ENCODE measurements at regions not wholly inside any gene's neighbourhood (a gene's known extent, or its start where the extent isn't known, plus 50 kb on each side); places are given as distances from the start of the nearest gene placed in this dataset.
A peak's percentile ranks its signal among the peaks of the same experiment; 100 is the strongest.
"Not testable (repeated sequence)": the region's sequence is repeated elsewhere in the genome, so short reads cannot be mapped to it uniquely, and the experiment has no call there.

DNA sequence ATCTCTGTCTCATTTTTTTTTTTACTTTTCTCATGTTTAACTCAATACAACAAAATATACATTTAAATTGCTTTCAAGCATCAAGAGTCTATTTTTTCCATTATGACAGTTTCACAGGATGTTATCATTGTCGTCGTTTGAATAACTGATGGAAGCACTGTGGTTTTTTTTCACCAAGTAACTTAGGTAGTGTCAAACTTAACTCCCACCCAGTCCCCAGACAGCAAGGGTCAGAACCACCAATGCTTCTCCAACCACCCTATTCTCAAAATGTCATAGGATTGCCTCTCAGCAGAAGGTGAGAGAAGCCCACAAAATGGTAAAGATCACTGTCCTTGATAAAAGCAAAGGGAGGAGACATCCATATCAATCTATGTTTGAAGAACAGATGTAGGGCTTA, 339.4 kb downstream of the SFMBT2 start:
- no peak for DNase-seq
- intact Hi-C loops (cut with DNase I), result no loop called here

DNA sequence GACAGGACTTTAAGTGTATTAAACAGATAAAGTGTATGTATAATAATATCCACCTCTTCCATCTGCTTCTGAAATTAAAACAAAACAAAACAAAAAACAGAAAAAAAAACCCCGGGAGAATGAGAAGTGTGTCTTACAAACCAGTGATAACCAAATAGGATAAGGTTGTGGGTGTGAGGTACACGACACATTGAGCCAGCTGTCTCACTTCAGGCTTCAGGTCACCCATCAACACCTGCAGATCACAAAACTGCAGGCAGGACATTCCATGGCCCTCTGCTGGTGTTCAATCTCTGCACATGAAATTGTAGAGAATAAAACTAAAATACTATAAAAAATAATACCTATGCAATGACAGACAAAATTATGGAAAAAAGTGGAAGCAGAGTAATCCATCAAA, 339.9 kb downstream of the SFMBT2 start:
- DNase-seq, result no peak
- intact Hi-C loops (cut with DNase I), result no loop called here

DNA sequence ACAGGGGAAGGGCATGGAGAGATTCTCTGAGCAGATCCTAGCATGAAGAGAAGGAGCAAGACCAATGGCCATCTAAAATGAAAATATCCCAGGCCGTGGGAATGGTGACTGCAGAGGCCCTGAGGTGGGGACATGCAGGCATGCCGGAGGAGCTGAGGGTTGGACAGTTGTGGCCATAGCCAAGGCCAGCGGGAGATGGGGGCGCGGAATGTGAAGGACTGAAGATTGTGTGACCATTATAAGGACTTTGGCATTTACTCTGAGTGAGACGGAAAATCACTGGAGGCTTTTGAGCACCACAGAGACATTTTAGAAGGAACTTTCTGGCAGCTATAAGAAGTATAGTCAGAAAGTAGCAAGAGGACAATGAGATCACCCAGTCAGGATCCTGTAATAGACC, 341.1 kb downstream of the SFMBT2 start:
- no peak for DNase-seq
- intact Hi-C loops (cut with DNase I), result no loop called here

DNA sequence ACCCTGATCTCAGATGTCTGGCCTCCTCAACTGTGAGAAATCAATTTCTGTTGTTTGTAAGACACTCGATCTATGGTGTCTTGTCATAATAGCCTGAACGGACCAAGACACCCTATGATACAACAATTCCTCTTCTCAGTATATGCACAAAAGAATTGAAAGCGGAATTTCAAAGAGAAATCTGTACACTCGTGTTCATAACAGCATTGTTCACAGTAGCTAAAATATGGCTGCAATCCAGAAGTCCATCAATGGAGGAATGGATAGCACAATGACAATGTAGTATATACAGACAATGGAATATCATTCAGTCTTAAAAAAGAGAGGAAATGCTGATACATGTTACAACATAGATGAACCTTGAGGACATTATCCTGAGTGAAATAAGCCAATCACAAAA, 354.6 kb downstream of the SFMBT2 start:
- peak in 1 of 42 donors; percentile 13 for DNase-seq
- intact Hi-C loops (cut with DNase I), result no loop called here

DNA sequence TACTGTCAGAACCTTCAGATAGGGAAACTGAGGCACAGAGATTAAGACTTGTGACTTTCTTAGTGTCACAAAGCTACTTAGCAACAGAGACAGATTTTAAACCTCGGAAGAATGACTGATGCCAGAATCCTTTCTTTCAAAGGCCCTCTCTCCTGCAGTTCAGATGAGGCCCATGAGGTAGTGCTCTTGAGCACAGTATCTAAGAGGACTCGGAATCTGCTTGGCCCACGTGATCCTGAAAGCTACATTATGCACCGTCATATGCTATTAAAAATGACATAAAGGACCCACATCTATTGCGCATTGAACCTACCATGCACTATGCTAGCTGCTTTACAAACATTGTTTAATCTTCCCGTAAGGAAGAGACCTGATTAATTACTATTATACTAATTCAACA, 355.9 kb downstream of the SFMBT2 start:
- intact Hi-C loops (cut with DNase I), result no loop called here

DNA sequence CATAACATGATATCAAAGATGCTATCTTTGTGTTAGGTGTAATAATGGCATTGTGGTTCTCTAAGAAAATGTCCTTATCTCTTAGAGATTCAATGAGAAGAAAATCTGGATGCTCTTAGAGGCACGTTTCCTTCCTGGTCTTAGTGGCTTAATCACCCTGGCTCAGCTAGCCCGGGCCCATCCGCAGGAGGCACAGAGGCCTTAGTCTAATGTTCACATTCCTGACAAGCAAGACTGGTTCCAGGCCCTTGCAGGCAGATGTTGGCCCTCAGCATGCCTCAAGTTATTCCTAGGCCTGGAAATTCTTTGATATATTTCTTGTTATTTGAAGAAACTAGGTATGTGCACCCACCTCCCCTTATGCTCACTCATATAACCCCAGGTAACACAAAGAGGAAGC, 357.6 kb downstream of the SFMBT2 start:
- intact Hi-C loops (cut with DNase I), result no loop called here

More for the DNA sequence above, 355.9 kb downstream of the SFMBT2 start:
- DNase-seq, result peak in 6 of 42 donors; percentile 15 to 57 (median 24)

DNA sequence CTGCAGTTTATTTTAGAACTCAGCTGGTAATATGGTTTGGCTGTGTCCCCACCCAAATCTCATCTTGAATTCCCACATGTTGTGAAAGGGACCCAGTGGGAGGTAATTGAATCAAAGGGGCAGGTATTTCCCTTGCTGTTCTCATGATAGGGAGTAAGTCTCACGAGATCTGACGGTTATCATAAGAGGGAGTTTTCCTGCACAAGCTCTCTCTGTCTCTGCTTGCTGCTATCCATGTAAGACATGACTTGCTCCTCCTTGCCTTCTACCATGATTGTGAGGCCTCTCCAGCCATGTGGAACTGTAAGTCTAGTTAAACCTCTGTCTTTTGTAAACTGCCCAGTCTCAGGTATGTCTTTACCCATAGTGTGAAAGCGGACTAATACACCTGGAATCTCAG, 360.8 kb downstream of the SFMBT2 start:
- DNase-seq; intact Hi-C loops (cut with DNase I): not testable (repeated sequence)

More for the DNA sequence above, 357.6 kb downstream of the SFMBT2 start:
- DNase-seq, result no peak

DNA sequence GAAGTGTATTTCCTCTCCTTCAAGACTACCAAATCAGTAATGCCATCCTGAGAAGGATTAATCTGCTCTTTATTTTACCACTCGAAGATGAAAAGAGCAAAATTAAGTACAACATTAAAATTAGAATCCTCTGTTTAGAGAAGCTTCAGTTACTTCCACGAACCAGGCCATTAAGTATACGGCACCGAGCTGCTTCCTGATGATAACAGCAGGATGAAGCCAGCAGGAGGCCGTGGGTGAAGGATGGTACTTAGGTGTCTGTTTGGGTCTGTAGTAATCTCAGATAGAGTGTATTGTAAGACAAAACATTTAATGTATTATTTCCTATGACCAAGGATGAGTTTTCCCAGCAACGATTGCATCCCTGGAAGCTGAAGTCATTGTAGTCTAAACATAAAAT, 362.8 kb downstream of the SFMBT2 start:
- intact Hi-C loops (cut with DNase I), result no loop called here

DNA sequence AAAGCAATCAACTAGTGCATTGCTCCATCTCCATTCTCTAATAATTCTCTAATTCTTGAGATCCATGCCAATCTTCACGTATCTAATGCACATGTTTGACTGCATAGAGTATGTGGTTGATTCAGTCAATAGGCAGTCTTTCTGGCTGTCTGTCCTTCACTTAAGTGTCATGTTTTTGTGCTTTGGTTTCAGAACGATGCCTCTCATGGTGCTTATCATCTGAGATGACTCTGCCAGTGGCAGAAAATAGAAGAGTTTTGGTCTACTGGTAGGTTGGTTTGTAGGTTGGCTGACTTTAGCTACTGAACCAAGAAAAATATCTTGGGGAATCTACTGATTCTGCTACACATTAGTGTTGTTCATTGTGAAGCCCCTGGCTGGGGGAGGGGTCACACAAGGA, 364.2 kb downstream of the SFMBT2 start:
- intact Hi-C loops (cut with DNase I), result no loop called here
- DNase-seq, result no peak

More for the DNA sequence above, 362.8 kb downstream of the SFMBT2 start:
- no peak for DNase-seq

DNA sequence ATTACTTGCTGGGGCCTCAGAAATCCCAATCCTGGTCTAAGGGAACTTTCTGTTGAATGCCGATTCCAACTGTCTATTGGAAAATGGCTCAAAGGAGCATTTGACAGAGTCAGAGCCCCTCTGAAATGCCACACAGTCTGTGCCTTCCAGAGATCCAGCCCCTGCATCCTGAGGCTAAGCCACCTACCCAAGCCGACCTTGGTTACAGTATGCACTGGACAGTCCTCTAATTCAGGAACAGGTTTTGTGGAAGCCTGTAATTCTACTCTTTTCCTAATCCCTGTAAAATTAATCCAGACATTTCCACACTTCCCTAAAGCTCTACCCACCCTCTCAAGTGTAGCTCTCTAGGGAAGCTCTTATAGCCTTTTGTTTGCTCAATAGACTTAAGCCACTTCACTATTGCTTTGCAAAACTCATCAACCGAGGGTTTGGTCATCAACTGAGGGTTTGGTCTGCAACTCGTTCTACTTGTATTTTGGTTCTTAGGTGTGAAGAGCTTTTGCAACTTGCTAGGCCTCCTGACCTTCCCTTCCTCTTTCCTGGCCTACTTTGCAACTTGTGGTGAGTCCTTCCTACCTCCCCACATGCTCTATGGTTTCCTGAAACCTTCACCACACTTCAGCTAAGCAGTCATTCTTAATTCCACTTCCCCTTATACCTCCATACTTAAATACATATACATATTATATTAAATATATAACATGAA, 364.8 kb downstream of the SFMBT2 start:
- intact Hi-C loops (cut with DNase I), result no loop called here
- DNase-seq, result no peak

DNA sequence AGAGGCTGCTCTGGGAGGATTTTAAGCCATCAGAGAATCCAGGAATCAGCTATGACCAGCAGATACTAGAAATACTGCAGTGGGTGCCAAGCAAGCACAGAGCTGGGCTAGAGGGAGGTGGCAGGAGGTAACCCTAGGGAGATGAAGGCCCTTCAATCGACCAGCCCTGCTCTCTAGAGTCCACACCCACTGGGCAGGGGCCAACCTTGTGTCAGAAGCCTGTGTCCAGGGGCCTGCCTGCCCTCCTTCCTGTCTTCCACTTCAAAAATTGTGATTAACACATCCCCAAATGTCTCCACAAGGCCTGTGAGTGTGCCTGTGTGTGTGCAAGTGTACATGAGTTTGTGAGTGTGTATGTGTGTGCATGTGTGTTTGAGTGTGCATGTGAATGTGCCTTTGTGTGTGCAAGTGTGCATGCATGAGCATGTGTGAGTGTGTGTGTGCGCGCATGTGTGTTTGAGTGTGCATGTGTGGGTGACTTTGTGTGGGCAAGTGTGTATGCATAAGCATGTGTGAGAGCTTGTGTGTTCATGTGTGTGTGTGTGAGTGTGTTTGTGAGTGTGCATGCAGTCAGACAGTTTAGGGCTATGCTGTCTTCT, 367.7 kb downstream of the SFMBT2 start:
- intact Hi-C loops (cut with DNase I), result no loop called here

DNA sequence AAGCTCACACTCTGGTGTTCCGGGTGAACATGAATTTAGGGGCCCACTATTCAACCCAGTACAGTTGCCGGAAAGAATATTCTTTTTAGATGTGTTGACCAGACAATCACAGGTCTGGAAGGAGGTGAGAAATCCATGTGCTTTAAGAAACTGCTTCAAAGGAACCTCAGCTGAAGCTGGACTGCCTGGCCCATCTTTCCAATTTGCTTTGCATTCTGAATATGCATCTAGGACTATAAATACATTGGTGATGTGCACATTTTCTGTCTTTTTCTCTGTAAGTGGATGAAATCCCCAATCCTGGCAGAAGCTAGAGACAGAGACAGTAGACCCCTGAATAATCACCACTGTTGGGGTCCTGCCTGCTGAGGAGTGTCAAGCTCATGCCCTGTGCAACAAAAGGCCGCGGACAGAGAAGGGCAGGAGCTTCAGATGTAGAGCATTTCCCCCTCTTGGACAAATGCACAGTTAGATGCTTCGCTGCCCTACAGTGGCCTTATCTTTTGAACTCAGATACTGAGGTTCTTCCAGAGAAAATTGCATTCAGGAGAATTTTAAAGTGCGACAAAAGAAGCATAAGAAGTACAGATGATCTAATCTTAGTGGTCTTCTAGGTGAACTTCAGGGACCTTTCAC, 368.3 kb downstream of the SFMBT2 start:
- no peak for DNase-seq
- intact Hi-C loops (cut with DNase I), result no loop called here

More for the DNA sequence above, 367.7 kb downstream of the SFMBT2 start:
- DNase-seq, result no peak

DNA sequence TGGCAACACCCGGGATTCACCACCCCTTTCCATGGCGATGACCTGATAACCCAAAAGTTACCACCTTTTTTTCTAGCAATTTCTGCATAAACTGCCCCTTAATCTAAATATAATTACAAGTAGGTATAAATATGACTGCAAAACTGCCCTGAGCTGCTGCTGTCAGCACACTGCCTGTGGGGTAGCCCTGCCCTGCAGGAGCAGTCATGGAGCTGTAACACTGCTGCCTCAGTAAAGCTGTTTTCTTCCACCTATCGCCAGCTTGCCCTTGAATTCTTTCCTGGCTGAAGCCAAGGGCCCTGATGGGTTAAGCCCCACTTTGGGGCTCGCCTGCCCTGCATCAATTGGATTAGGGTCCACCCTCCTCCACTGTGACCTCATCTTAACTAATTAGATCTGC, 368.8 kb downstream of the SFMBT2 start:
- DNase-seq, result no peak
- intact Hi-C loops (cut with DNase I), result no loop called here

DNA sequence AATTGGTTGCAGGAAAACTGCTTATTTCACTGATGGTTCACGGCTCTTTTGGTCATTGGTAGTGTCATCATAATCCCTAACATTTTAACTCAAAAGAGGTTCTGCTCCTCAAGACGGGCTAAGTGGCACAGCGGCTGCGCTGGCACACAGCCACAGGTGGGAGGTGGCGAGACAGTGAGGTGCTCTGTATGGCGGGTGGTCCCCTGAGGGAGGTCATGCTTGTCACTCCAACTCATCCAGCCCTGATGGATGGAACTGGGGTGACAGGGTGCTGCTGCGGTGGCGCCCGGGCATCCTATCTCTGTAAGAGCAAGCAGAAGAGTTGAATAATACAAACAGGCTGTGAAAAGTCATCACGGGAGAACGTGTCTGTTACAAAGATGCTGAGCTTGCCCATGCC, 370.2 kb downstream of the SFMBT2 start:
- intact Hi-C loops (cut with DNase I), result no loop called here
- DNase-seq, result no peak

DNA sequence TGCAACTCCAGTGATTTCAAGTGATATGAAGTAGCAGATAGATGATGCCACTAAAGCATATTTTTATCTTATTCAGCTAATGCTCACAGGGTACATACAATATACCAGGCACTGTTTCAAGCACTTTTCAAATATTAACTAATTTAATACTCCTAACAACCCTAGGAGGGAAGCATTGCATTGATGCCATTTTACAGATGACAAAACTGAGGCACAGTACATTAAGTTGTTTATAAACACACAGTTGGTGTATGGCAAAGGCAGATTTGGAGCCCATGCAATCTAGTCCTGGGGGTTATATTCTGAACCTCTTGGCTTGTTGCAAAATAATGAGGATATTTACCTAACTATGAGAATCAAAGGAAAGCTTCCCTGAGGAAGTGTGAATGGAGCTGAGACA, 371.0 kb downstream of the SFMBT2 start:
- intact Hi-C loops (cut with DNase I), result no loop called here
- no peak for DNase-seq

DNA sequence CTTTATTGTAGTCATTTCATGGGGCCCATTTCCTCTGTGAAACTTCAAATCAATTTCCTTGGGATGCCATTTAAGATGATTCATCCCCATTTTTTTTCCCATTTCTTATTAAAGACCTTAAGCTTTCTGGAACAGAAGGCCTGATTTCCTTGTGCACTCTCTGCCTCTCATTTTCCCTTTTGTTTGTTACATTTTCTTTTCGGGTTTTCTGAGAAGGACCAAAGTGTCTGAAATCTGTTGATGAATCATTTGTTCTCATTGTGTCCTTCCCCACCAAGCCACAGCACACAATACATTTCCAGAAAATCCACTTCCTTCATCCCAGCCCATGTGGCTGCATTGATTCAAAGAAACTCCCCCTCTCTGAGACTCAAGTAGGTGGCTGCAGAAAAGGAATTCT, 372.4 kb downstream of the SFMBT2 start:
- intact Hi-C loops (cut with DNase I), result no loop called here
- DNase-seq, result no peak

DNA sequence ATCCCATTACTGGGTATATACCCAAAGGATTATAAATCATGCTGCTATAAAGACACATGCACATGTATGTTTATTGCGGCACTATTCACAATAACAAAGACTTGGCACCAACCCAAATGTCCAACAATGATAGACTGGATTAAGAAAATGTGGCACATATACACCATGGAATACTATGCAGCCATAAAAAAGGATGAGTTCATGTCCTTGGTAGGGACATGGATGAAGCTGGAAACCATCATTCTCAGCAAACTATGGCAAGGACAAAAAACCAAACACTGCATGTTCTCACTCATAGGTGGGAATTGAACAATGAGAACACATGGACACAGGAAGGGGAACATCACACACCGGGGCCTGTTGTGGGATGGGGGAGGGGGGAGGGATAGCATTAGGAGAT, 373.4 kb downstream of the SFMBT2 start:
- intact Hi-C loops (cut with DNase I); DNase-seq: not testable (repeated sequence)

DNA sequence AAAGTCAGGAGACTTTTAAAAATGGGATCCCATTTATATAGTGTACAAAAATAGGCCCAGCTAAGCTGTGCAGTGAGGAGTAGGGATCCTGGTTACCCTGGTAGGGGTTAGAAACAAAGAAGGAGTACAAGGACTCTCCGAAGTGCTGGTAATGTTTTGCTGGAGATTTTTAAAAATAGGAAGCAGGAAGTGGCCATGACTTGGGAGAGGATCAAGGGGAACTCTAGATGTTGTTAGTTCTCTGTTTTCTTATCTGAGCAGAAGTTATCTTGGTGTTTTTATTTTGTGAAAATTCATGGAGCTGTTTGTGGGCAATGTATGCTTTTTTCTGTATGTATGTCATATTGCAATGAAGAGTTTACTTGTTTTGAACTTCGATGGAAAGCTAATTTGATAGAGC, 373.9 kb downstream of the SFMBT2 start:
- DNase-seq, result no peak
- intact Hi-C loops (cut with DNase I), result no loop called here

DNA sequence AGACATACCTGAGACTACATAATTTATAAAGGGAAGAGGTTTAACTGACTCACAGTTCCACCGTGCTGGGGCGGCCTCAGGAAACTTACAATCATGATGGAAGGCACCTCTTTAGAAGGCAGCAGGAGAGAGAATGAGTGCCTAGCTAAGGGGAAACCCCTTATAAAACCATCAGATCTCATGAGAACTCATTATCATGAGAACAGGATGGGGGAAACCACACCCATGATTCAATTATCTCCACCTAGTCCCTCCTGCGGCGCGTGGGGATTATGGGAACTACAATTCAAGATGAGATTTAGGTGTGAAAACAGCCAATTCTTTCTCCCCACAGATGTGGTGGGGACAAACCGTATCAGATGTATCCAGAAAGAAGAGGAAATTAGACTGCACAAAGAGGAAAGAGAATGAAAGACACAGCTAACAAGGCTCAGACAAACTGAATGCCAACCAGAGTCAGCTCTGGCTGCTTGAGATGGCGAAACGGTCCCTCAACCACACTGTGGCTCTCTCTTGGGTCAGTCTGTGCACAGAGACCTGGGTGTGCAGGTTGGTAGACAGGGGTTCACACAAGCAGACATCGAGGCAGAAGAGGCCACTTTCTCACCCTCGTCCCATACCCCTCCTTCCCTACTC, 375.6 kb downstream of the SFMBT2 start:
- DNase-seq, result peak in 1 of 42 donors; percentile 4

DNA sequence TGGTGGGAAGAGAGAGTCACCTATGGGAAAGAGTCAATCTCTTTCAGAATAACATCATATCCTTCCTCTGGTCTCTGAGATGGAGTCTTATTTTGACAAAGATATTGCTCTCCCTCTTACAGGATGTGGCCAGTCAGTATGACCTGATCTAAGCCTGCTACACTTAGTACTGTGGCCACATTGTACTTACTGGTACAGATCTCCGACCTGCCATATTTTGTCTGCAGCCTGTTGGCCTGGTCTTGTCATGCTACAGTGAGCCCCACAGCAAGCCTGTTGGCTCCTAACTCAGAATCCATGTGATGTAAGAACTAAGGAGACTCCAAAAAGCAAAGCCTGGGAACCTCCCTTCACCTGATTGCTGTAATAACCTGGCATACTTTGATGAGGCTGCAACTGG, 377.8 kb downstream of the SFMBT2 start:
- intact Hi-C loops (cut with DNase I), result no loop called here
- no peak for DNase-seq

More for the DNA sequence above, 375.6 kb downstream of the SFMBT2 start:
- intact Hi-C loops (cut with DNase I), result no loop called here

Data from head of caudate nucleus (tissue), 42 donors.